ENCODE measurements at regions not wholly inside any gene's neighbourhood (a gene's known extent, or its start where the extent isn't known, plus 50 kb on each side); places are given as distances from the start of the nearest gene placed in this dataset.

DNA sequence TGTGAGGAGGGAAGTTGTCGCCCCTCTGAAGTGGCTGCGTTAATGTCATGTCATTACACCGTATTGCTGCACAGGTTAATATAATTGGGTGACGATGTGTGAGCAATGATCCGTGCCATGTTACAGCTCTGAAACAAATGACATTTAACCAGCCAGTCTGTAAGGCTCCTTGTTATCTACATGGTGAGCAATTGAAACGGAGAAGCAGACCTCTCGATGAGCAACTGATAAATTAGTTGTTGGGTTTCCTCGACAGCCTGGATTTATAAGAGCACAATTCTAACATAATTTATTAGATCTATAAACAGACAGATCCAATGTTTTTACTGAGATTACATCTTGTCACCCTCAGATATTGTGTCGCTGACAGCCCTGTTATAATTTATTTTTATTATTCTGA lies 49.9 kb upstream of the MAFB start:
- DNase-seq (ENCODE audit: low spot score) (no peak), ATAC-seq (no peak)

DNA sequence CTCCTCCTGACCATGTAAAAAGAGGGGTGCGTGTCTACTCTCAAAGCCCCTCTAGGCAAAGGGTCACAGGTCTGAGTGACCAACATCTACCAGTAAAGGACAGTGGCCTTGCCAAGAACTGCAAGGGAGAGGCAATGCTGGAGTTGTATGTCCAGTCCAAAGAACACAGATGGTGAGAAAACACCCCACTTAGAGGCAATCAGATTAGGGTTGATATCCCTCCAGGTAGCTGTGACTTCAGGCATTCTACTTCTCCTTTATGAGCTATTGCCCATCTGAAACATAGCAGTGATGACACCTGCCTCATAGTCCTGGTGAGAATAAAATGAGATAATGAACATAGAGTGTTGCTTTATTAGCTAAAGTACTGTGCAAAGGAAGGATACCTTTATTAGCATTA lies 50.8 kb upstream of the MAFB start:
- no peak for ATAC-seq
- DNase-seq (ENCODE audit: low spot score), result no peak

- ATAC-seq (peak; percentile 93), DNase-seq (ENCODE audit: low spot score) (peak; percentile 59)
These were observed 52.6 kb upstream of the MAFB start for GRCh38 chr20:40741507-40742106.

GRCh38 chr20:40743141-40743775 lies 54.2 kb upstream of the MAFB start:
- DNase-seq (ENCODE audit: low spot score) (no peak), ATAC-seq (no peak)

GRCh38 chr20:40744072-40744817 lies 55.2 kb upstream of the MAFB start:
- no peak for ATAC-seq
- no peak for DNase-seq (ENCODE audit: low spot score)

DNA sequence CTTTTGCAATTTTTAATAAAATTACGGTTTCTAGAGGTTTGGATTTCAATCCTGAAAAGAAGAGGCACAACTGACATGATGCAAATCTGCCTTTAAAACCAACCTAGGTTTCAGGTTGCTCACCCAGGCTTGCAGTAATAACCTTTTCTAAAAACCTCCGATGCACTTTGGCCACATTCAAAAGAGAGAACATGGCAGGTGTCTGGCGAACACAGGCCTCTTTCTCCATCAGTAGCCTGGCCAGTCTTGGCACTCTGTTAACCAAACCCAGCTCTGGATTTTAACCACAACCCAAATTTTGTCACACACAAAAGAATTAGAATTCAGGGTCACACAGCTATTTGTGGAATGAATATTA lies 55.8 kb upstream of the MAFB start:
- DNase-seq (ENCODE audit: low spot score), result no peak
- ATAC-seq, result no peak

DNA sequence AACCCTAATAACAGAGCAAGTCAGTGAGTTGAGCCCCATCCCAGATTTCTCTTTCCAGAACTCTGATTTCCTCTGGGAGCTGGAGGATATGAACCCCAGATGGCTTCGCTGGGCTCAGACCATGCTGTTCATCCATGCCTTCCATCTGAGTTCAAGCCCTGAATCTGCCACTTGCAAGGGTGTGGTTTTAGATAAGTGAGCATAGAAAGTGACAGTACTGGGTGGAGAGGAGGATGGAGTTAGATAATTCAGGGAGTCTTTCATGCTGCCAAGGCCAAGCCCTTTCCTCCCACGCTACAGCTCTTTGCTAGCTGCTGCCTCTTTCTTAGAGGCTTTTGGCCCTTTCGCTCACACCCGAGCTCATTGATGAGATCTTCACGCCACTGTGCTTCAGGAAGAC lies 57.2 kb upstream of the MAFB start:
- DNase-seq (ENCODE audit: low spot score) (no peak), ATAC-seq (no peak)

DNA sequence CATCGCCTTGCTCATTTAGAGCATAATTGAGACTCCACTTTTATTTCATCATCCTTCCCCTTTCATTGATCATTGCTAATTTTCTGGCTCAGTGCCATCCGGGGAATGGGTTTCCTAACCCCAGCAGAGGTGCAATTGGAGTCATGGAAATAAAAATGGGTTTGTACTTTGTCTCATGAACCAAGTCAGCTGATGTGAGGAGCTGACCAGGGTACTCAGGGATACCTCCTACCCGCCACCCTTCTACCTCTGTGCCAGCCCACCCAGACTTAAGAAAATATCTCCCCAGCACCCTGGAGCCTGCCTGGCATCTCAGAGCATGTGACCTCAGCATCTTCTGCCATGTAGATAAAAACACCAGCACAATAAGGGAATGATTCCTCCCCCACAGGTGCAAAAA lies 59.1 kb upstream of the MAFB start:
- DNase-seq (ENCODE audit: low spot score) (no peak), ATAC-seq (no peak)

DNA sequence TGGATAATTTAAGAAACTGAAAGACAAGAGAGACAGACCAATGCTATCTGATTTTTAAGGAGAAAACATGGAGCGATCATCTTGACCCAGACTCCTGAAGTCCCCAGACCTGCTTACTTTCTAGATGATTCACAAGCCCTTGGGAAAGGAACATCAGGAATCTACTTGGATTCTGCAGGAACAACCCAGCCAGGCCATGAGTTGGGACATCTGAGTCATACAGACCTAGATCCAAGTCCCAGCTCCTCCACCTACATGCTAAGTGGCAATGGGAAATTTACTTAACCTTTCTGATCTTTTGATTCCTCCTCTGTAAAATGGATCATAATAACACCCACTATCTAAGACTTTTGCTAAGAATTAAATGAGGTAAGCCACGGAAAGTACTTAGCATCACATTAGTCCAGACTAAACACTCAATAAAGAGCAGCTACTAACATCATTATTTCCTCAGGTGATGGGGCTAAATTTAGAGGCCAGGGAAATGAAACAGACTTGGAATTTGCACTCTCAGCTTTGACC lies 61.0 kb upstream of the MAFB start:
- no peak for DNase-seq (ENCODE audit: low spot score)
- no peak for ATAC-seq

GRCh38 chr20:40750541-40751035 lies 61.6 kb upstream of the MAFB start:
- no peak for DNase-seq (ENCODE audit: low spot score)
- ATAC-seq, result no peak

- ATAC-seq (no peak), DNase-seq (ENCODE audit: low spot score) (no peak)
These were observed 64.4 kb upstream of the MAFB start for GRCh38 chr20:40753472-40753871.

GRCh38 chr20:40754339-40754943 lies 65.4 kb upstream of the MAFB start:
- ATAC-seq, result peak; percentile 63
- DNase-seq (ENCODE audit: low spot score), result peak; percentile 47

GRCh38 chr20:40757087-40757486 lies 68.1 kb upstream of the MAFB start:
- ATAC-seq, result no peak
- DNase-seq (ENCODE audit: low spot score), result no peak

DNA sequence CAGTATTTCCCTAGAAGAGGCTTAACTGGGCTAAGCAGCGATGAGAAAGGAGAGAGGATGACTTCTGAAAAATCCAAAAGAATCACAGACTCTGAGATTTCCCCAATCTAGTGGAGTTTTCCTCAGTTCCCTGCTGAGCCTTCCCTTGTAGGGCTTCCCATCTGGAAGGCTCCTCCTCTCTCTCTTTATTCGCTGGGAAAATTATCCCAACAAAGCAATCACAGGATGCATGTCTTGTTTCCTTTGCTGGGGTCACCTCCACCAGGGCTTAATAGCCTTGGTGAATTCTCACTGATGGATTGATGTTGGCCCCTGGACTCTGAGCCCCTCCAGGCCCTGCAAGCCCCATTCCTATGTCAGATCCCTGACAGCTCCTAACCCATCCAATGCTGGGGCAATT lies 69.8 kb upstream of the MAFB start:
- DNase-seq (ENCODE audit: low spot score) (no peak), ATAC-seq (no peak)

DNA sequence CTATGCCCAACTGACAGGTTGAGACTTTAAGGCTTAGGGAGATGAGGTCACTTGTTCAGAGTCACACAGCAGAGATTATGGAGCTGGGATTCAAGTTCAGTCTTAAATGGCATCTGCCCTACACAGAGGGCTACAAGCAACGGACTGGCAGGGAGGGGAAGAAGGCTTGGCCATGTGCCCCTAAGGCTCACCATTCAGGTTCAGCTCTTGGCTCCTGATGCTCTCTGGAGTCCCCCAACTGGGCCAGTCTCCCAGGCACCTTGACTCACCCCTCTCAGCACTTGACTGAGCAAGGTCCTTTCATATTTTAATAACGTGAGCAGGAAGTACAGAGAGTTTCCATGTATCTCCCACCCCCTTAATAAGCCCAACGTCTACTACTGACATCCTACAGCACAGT lies 71.4 kb upstream of the MAFB start:
- no peak for DNase-seq (ENCODE audit: low spot score)
- ATAC-seq, result no peak

DNA sequence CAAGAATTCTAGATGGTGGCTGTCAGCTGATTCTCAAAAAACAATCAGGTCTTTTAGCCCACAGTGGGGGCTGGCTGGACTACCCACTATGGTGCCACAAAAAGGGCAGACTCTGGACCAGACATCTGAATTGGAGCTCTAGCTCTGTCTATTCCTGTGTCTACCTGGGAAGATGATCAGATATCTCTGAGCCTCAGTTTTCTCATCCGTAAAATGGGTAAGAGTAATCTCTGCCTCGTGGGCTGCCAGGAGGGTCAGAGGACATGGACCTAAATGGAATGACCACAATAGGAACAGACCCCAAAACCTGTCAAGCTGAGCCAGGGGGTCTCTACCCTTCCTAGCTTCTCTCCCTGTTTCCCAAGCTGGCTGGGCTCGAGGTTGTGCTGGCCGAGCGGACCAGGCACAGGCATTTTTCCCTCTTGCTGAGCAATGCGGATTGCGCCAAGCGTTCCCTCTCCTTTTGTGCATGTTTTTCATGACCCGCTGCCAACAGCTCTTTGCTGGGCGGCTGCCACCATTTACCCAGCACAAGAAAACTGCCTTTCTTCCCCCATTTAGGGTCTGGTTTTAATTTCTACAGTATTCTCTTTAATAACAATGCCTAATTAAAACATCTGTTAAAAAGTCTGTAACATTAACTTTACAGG lies 74.7 kb upstream of the MAFB start:
- DNase-seq (ENCODE audit: low spot score), result no peak
- no peak for ATAC-seq

DNA sequence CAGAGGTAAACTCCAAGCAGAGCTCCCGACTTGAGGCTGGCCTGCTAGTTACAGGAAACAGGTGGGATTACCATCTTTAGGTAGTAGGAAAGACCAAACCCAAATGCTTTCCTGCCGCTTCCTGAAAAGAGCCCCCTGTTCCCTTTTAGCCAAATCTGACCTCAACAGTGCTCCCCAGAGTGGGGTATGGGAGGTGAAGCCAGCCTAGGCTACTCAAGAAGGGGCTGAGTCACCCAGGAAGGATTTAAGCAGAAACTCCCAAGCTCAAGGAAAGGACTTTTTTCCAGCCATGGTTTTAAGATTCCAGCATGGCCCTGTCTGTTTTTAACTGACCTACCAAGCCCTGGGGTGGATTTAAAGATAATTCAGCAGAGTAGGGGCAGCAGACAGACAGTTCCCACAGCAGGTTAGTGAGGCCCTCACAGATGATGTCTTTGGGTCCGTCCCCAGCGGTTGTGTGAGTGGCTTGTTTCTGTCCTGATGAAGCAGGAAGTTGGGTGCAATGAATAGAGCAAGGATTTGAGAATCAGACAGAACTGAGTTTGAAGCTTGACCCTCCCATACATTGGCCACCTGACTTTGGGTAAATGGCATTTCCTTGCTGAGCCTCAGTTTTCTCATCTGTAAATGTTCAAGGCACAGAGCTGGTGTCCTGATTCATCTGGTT lies 76.9 kb upstream of the MAFB start:
- ATAC-seq (no peak), DNase-seq (ENCODE audit: low spot score) (no peak)

DNA sequence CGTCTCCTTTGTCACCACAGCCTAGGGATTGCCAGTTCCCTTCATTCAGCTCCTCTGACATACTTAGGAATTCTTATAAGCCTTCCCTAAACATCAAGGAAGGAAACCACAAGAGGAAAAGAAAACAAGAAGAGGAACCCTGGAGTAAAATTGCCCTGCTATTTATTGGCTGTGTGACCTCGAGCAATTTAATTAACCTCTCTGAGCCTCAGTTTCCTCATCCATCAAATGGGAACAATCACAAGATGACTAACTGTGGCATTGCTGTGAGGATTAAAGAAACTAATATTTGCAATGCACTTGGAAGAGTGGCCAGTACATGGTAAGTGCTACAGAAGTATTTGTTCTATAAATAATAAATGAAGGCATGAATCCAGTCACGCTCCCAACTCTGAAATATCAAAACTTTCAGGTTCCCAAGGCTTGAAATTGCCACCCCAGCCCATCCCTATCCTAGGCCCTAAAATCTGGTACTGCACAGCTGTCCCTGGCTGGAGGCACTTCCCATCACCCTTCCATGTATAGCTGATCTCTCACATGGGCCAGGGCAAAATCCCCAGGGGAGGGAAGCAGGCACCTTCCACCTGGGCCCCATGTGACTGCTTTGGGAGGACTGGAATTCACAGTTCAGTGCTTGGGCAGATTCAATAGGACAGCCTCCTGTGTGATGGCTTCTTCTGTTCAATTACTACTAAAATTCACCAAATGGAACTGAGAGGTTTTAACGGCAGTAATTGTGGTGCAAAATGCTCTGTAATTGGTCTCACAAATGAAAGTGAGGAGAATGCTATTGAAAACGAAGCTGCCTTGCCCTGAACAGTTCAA lies 78.0 kb upstream of the MAFB start:
- DNase-seq (ENCODE audit: low spot score), result no peak
- ATAC-seq, result no peak

DNA sequence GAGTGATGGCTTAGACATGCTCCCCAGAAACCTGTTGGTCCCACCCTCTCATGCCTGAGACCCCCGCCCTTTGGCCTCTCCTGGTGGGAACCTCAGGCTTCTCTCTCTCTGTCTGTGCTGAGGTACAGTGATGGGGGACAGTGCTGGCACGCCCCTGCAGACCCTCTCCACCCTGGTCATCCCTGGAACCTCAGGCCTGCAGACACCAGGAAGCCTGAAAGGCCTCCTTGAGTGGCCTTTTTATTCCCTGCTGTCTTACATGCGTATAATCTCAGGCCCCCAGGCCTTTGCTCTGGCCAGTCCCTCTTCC lies 78.5 kb upstream of the MAFB start:
- no peak for DNase-seq (ENCODE audit: low spot score)
- no peak for ATAC-seq

DNA sequence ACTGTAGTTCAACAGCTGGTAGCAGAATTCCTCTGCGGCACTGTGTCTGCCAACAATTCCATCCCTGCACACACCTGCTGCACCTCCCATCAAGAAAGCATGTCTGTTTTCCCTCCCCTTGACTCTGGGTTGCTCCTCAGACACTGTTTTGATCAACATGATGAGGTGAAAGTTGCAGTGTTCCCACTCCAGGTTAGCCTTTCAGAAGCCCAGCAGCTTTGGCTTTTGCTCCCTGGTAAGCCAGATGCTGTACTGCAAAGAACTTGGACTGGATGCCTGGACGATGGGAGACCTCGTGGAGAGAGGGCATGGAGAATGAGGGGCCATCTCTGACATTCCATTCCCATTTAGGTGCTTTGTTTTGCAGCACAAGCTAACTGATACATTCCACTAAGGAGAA lies 79.1 kb upstream of the MAFB start:
- peak; percentile 2 for DNase-seq (ENCODE audit: low spot score)
- no peak for ATAC-seq
